ENCODE measurements at regions not wholly inside any gene's neighbourhood (a gene's known extent, or its start where the extent isn't known, plus 50 kb on each side); places are given as distances from the start of the nearest gene placed in this dataset.

DNA sequence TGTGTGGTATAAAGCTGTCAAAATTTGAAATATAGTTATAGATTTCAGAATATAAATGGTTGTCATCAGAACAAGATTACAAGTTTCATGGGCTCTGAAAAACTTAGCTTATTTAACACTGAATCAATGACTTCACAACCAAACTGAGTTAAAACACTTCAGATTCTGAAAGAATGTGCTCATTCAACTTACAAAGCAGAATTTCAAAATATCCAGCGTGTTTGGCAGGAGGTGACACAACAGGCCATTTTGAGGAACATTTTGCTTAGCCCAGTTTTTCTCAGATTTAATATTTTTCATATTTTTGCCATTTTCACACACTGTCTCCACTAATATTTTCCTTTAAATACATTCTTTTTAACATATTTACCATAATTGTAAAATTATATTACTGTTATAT, 781.1 kb downstream of the TUSC7 start:
- H3K14ac ChIP-seq (ENCODE audit: low read length in 2 of 2), result no peak overlapping the region
- H2BK12ac ChIP-seq (ENCODE audit: low read length in 2 of 2), result no peak overlapping the region
- no peak overlapping the region for H3K18ac ChIP-seq (ENCODE audit: low read depth in 1 of 2, low read length in 2 of 2)
- no peak overlapping the region for H3K9ac ChIP-seq (ENCODE audit: low read length)
- H3K4me3 ChIP-seq (ENCODE audit: insufficient read depth in 1 of 2, low read depth in 1 of 2, low read length in 2 of 2), result no peak overlapping the region
- H4K8ac ChIP-seq (ENCODE audit: low read length), result no peak overlapping the region
- H3K36me3 ChIP-seq (ENCODE audit: control insufficient read depth in 1 of 2, insufficient read depth in 2 of 2, low read depth in 1 of 2, low read length in 2 of 2), result no peaks in the 10 kb centered on the region
- no peaks in the 10 kb centered on the region for H3K9me3 ChIP-seq (ENCODE audit: control insufficient read depth, low read length)
- H3K4me1 ChIP-seq (ENCODE audit: control insufficient read depth, insufficient read depth, low read depth, low read length), result no peaks in the 10 kb centered on the region
- no peak overlapping the region for H2BK5ac ChIP-seq (ENCODE audit: low read depth, low read length, poor library complexity, severe bottlenecking)
- H3K27ac ChIP-seq (ENCODE audit: low read length, poor library complexity, severe bottlenecking), result no peak overlapping the region
- no peak overlapping the region for H3K4ac ChIP-seq (ENCODE audit: low read depth in 1 of 2, low read length in 2 of 2)
- no peaks in the 10 kb centered on the region for H3K79me1 ChIP-seq (replicated peaks; ENCODE audit: low read length, poor library complexity, severe bottlenecking)
- H2AFZ ChIP-seq (ENCODE audit: low read depth, low read length), result no peak overlapping the region
- H4K91ac ChIP-seq (ENCODE audit: low read length), result no peak overlapping the region
- DNase-seq, result no peak
- H2BK120ac ChIP-seq (ENCODE audit: low read depth, low read length), result no peak overlapping the region
- H2AK5ac ChIP-seq (ENCODE audit: low read length, severe bottlenecking), result no peak overlapping the region
- WGBS, result 88% methylated on average over 1 of the region's 1 CpG
- H2BK15ac ChIP-seq (ENCODE audit: low read depth, poor library complexity, severe bottlenecking), result no peak overlapping the region
- H3K4me2 ChIP-seq (ENCODE audit: low read length, poor library complexity, severe bottlenecking), result no peak overlapping the region
- H3K23ac ChIP-seq (ENCODE audit: low read length in 2 of 2), result no peak overlapping the region
- H3K27me3 ChIP-seq (ENCODE audit: control insufficient read depth in 1 of 2, insufficient read depth in 1 of 2, low read length in 2 of 2), result no peaks in the 10 kb centered on the region

DNA sequence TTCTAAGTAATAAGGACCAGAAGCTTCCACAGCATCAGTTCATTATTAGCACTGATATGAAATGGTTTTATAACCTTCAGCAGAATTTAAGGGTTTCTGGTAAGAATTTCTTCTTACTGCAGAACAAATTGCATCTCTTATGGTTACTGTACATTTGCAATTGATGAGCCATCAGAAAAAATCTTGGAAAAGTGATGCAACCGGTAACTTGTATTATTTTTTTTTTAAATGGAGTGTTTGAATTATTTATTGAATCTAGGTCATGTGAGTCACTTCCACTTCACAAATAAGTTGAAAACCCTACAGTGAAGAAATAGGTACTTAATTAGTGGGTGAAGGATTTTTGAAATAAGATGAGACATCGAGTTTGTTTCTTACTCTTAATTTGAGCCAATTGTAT, 786.0 kb downstream of the TUSC7 start:
- Histone ChIP-seq H3K4me1 (ENCODE audit: control insufficient read depth, insufficient read depth, low read depth, low read length) (no peaks in the 10 kb centered on the region), H2BK5ac (ENCODE audit: low read depth, low read length, poor library complexity, severe bottlenecking) (no peak overlapping the region), H3K27me3 (ENCODE audit: control insufficient read depth in 1 of 2, insufficient read depth in 1 of 2, low read length in 2 of 2) (no peaks in the 10 kb centered on the region), H3K18ac (ENCODE audit: low read depth in 1 of 2, low read length in 2 of 2) (no peak overlapping the region), H3K23ac (ENCODE audit: low read length in 2 of 2) (no peak overlapping the region), H2BK12ac (ENCODE audit: low read length in 2 of 2) (no peak overlapping the region), H3K9me3 (ENCODE audit: control insufficient read depth, low read length) (no peaks in the 10 kb centered on the region), H3K9ac (ENCODE audit: low read length) (no peak overlapping the region), H3K36me3 (ENCODE audit: control insufficient read depth in 1 of 2, insufficient read depth in 2 of 2, low read depth in 1 of 2, low read length in 2 of 2) (no peaks in the 10 kb centered on the region), H2AFZ (ENCODE audit: low read depth, low read length) (no peak overlapping the region), H2BK15ac (ENCODE audit: low read depth, poor library complexity, severe bottlenecking) (no peak overlapping the region), H2AK5ac (ENCODE audit: low read length, severe bottlenecking) (no peak overlapping the region), H3K79me1 (replicated peaks; ENCODE audit: low read length, poor library complexity, severe bottlenecking) (no peaks in the 10 kb centered on the region), H3K14ac (ENCODE audit: low read length in 2 of 2) (no peak overlapping the region), H3K27ac (ENCODE audit: low read length, poor library complexity, severe bottlenecking) (no peak overlapping the region), H3K4me2 (ENCODE audit: low read length, poor library complexity, severe bottlenecking) (no peak overlapping the region), H3K4me3 (ENCODE audit: insufficient read depth in 1 of 2, low read depth in 1 of 2, low read length in 2 of 2) (no peak overlapping the region), H4K91ac (ENCODE audit: low read length) (no peak overlapping the region), H2BK120ac (ENCODE audit: low read depth, low read length) (no peak overlapping the region), H4K8ac (ENCODE audit: low read length) (no peak overlapping the region), H3K4ac (ENCODE audit: low read depth in 1 of 2, low read length in 2 of 2) (no peak overlapping the region)
- DNase-seq, result no peak
- WGBS, result no CpG with 5 or more reads among the region's 2 CpGs

DNA sequence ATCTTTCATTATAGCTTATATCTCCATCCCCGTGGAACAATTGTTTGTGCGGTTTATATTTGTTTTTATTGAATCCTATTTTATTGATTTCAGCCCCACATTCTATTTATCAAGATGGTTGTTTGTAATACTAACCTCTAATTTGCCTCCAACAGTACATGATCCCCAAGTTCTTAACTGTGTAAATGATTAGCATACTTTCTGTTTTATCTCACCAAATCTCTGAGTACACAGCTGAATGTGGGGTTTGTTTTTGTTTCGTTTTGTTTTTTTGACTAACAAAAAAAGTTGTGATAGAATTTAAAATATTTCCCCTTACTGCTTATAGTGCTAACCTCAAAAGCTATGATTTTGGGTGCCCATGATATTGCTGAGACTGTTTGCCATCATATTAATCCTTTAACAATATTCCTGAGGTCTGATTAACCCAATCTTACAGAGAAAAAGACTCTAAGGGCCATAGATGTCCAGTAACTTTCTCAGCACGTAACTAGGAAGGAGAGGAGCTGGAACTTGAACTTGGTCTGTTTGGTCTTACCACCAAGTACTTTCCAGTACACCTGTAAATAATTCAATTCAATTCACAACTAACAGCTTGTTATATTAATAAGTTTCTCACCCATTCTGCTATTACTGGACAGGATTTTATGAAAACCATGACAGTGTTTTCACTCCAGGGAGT, 789.8 kb downstream of the TUSC7 start:
- H3K23ac ChIP-seq (ENCODE audit: low read length in 2 of 2), result no peak overlapping the region
- no peak overlapping the region for H2BK120ac ChIP-seq (ENCODE audit: low read depth, low read length)
- no peak for DNase-seq
- H3K4me1 ChIP-seq (ENCODE audit: control insufficient read depth, insufficient read depth, low read depth, low read length), result no peaks in the 10 kb centered on the region
- no peak overlapping the region for H2BK12ac ChIP-seq (ENCODE audit: low read length in 2 of 2)
- H3K14ac ChIP-seq (ENCODE audit: low read length in 2 of 2), result no peak overlapping the region
- H3K18ac ChIP-seq (ENCODE audit: low read depth in 1 of 2, low read length in 2 of 2), result no peak overlapping the region
- no peak overlapping the region for H3K27ac ChIP-seq (ENCODE audit: low read length, poor library complexity, severe bottlenecking)
- 83% methylated on average over 1 of the region's 4 CpGs for WGBS
- no peak overlapping the region for H2BK5ac ChIP-seq (ENCODE audit: low read depth, low read length, poor library complexity, severe bottlenecking)
- no peaks in the 10 kb centered on the region for H3K79me1 ChIP-seq (replicated peaks; ENCODE audit: low read length, poor library complexity, severe bottlenecking)
- H3K4me2 ChIP-seq (ENCODE audit: low read length, poor library complexity, severe bottlenecking), result no peak overlapping the region
- H3K4ac ChIP-seq (ENCODE audit: low read depth in 1 of 2, low read length in 2 of 2), result no peak overlapping the region
- H4K8ac ChIP-seq (ENCODE audit: low read length), result no peak overlapping the region
- no peak overlapping the region for H2AFZ ChIP-seq (ENCODE audit: low read depth, low read length)
- H2BK15ac ChIP-seq (ENCODE audit: low read depth, poor library complexity, severe bottlenecking), result no peak overlapping the region
- no peaks in the 10 kb centered on the region for H3K27me3 ChIP-seq (ENCODE audit: control insufficient read depth in 1 of 2, insufficient read depth in 1 of 2, low read length in 2 of 2)
- H3K9me3 ChIP-seq (ENCODE audit: control insufficient read depth, low read length), result no peaks in the 10 kb centered on the region
- H3K9ac ChIP-seq (ENCODE audit: low read length), result no peak overlapping the region
- no peak overlapping the region for H2AK5ac ChIP-seq (ENCODE audit: low read length, severe bottlenecking)
- no peak overlapping the region for H3K4me3 ChIP-seq (ENCODE audit: insufficient read depth in 1 of 2, low read depth in 1 of 2, low read length in 2 of 2)
- H3K36me3 ChIP-seq (ENCODE audit: control insufficient read depth in 1 of 2, insufficient read depth in 2 of 2, low read depth in 1 of 2, low read length in 2 of 2), result no peaks in the 10 kb centered on the region
- no peak overlapping the region for H4K91ac ChIP-seq (ENCODE audit: low read length)

DNA sequence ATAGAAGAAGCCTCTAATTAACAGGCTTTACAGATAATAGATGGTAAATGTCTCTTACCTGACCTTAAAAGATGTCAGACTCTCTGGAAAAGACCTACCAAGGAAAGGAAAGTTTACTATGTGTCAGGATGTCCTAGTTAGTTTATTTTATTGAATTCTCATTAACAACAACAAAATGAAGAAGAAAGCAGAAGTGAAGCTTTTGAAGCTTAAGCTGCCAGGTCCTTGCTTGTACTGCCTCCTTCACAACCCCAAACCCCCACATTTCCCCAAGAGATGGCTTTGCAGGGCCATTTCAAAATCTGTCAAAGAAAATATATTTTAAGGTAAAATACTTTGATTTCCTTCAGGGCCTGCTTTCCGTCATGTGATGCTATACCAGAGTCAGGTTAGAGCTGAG, 798.4 kb downstream of the TUSC7 start:
- H2BK15ac ChIP-seq (ENCODE audit: low read depth, poor library complexity, severe bottlenecking), result no peak overlapping the region
- no peak overlapping the region for H3K4ac ChIP-seq (ENCODE audit: low read depth in 1 of 2, low read length in 2 of 2)
- no peak overlapping the region for H3K4me2 ChIP-seq (ENCODE audit: low read length, poor library complexity, severe bottlenecking)
- H3K36me3 ChIP-seq (ENCODE audit: control insufficient read depth in 1 of 2, insufficient read depth in 2 of 2, low read depth in 1 of 2, low read length in 2 of 2), result no peaks in the 10 kb centered on the region
- H2BK5ac ChIP-seq (ENCODE audit: low read depth, low read length, poor library complexity, severe bottlenecking), result no peak overlapping the region
- H3K79me1 ChIP-seq (replicated peaks; ENCODE audit: low read length, poor library complexity, severe bottlenecking), result no peaks in the 10 kb centered on the region
- no peak overlapping the region for H3K27ac ChIP-seq (ENCODE audit: low read length, poor library complexity, severe bottlenecking)
- no peaks in the 10 kb centered on the region for H3K27me3 ChIP-seq (ENCODE audit: control insufficient read depth in 1 of 2, insufficient read depth in 1 of 2, low read length in 2 of 2)
- H3K9me3 ChIP-seq (ENCODE audit: control insufficient read depth, low read length), result no peaks in the 10 kb centered on the region
- no peak overlapping the region for H2BK12ac ChIP-seq (ENCODE audit: low read length in 2 of 2)
- H3K23ac ChIP-seq (ENCODE audit: low read length in 2 of 2), result no peak overlapping the region
- H3K14ac ChIP-seq (ENCODE audit: low read length in 2 of 2), result no peak overlapping the region
- H3K4me1 ChIP-seq (ENCODE audit: control insufficient read depth, insufficient read depth, low read depth, low read length), result no peaks in the 10 kb centered on the region
- H4K91ac ChIP-seq (ENCODE audit: low read length), result no peak overlapping the region
- H2AFZ ChIP-seq (ENCODE audit: low read depth, low read length), result no peak overlapping the region
- no peak overlapping the region for H2BK120ac ChIP-seq (ENCODE audit: low read depth, low read length)
- no CpG with 5 or more reads among the region's 1 CpG for WGBS
- no peak overlapping the region for H4K8ac ChIP-seq (ENCODE audit: low read length)
- no peak overlapping the region for H3K9ac ChIP-seq (ENCODE audit: low read length)
- no peak overlapping the region for H2AK5ac ChIP-seq (ENCODE audit: low read length, severe bottlenecking)
- DNase-seq, result no peak
- H3K4me3 ChIP-seq (ENCODE audit: insufficient read depth in 1 of 2, low read depth in 1 of 2, low read length in 2 of 2), result no peak overlapping the region
- no peak overlapping the region for H3K18ac ChIP-seq (ENCODE audit: low read depth in 1 of 2, low read length in 2 of 2)

Measured in mesenchymal stem cell (in vitro differentiated cells and primary cell).